GM12878 (cell line): ENCODE measurements at regions not wholly inside any gene's neighbourhood (a gene's known extent, or its start where the extent isn't known, plus 50 kb on each side); places are given as distances from the start of the nearest gene placed in this dataset.

Experiments used
- BACH1 ChIP-seq: fragments of 450-650 bp; IDR thresholded peaks from 2 replicates; pipeline ENCODE4 v1.6.1; 2017; ENCODE audit warnings: mild to moderate bottlenecking, borderline replicate concordance
- CBX3 ChIP-seq: fragments of 200-600 bp; sonication (generic); IDR thresholded peaks from 2 replicates; pipeline ENCODE4 v1.6.1; 2016; ENCODE audit warnings: low read depth, borderline replicate concordance
- CREB1 ChIP-seq: IDR thresholded peaks from 2 replicates; pipeline ENCODE4 v1.6.1; 2012; ENCODE audit warnings: low read depth, mild to moderate bottlenecking, inconsistent platforms
- EZH2 ChIP-seq: IDR thresholded peaks from 2 replicates; pipeline ENCODE4 v1.6.1; 2012; ENCODE audit warnings: low read depth, mild to moderate bottlenecking, control low read depth, inconsistent platforms, low read length, borderline replicate concordance; ENCODE audit not compliant: control insufficient read depth
- FOXM1 ChIP-seq: IDR thresholded peaks from 2 replicates; pipeline ENCODE4 v1.6.1; 2012; ENCODE audit warnings: low read depth, mild to moderate bottlenecking, inconsistent platforms, low read length, moderate library complexity
- HDGF ChIP-seq: fragments of 450-650 bp; IDR thresholded peaks from 2 replicates; pipeline ENCODE4 v1.6.1; 2016; ENCODE audit warnings: antibody characterized with exemption
- RCOR1 ChIP-seq: conservative IDR thresholded peaks from 2 replicates; pipeline ENCODE4 v1.6.1; 2012; ENCODE audit warnings: low read depth, low read length, improper control_type of control experiment
- TF ChIP-seq, protein P1 (sequence below): fragments of 450-650 bp; IDR thresholded peaks from 2 replicates; pipeline ENCODE4 v1.6.1; 2017; ENCODE audit warnings: mild to moderate bottlenecking, moderate library complexity
- TF ChIP-seq, protein P2 (sequence below), 3 experiments: IDR thresholded peaks in 2 of 3; conservative IDR thresholded peaks in 1 of 3; 2 replicates each; pipeline ENCODE4 v1.5.1; 2011; ENCODE audit warnings: low read depth in 3 of 3, low read length in 3 of 3, mild to moderate bottlenecking in 3 of 3, control low read depth in 2 of 3, moderate library complexity in 2 of 3, inconsistent platforms in 1 of 3, mixed read lengths in 1 of 3; ENCODE audit not compliant: control insufficient read depth in 2 of 3, insufficient read depth in 1 of 3; ENCODE audit errors: extremely low read depth in 1 of 3
- TF ChIP-seq, protein P3 (sequence below): IDR thresholded peaks from 2 replicates; pipeline ENCODE4 v1.6.1; 2012; ENCODE audit warnings: low read length, inconsistent platforms
- TF ChIP-seq, protein P4 (sequence below): IDR thresholded peaks from 2 replicates; pipeline ENCODE4 v1.6.1; 2012; ENCODE audit warnings: low read depth, low read length, improper control_type of control experiment
- TF ChIP-seq, protein P5 (sequence below): IDR thresholded peaks from 2 replicates; pipeline ENCODE4 v1.6.1; 2011; ENCODE audit warnings: mild to moderate bottlenecking, low read depth, low read length, moderate library complexity; ENCODE audit not compliant: insufficient replicate concordance

DNA sequence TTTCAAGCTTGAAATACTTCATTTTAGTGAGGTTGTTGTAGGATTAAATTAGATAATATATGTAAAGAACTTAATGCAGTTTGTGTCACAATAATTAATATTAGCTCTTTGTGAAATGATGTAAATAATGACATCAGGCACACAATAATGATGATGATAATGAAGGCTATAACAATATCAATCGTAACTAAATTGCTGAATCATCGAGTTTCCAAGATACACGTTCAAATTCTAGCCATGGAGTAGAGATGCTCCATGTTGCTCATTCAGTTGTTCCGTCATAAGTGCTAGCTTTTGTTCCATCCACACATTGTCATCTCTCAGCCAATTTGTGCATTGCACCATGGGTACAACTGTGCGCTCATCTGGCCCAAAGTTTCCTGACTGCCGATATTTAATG lies 83.1 kb downstream of the CPXCR1 start:
- TF ChIP-seq CBX3: no peak
- no peak for TF ChIP-seq HDGF
- no peak for TF ChIP-seq CREB1
- no peak for TF ChIP-seq BACH1
- TF ChIP-seq, protein P1, sequence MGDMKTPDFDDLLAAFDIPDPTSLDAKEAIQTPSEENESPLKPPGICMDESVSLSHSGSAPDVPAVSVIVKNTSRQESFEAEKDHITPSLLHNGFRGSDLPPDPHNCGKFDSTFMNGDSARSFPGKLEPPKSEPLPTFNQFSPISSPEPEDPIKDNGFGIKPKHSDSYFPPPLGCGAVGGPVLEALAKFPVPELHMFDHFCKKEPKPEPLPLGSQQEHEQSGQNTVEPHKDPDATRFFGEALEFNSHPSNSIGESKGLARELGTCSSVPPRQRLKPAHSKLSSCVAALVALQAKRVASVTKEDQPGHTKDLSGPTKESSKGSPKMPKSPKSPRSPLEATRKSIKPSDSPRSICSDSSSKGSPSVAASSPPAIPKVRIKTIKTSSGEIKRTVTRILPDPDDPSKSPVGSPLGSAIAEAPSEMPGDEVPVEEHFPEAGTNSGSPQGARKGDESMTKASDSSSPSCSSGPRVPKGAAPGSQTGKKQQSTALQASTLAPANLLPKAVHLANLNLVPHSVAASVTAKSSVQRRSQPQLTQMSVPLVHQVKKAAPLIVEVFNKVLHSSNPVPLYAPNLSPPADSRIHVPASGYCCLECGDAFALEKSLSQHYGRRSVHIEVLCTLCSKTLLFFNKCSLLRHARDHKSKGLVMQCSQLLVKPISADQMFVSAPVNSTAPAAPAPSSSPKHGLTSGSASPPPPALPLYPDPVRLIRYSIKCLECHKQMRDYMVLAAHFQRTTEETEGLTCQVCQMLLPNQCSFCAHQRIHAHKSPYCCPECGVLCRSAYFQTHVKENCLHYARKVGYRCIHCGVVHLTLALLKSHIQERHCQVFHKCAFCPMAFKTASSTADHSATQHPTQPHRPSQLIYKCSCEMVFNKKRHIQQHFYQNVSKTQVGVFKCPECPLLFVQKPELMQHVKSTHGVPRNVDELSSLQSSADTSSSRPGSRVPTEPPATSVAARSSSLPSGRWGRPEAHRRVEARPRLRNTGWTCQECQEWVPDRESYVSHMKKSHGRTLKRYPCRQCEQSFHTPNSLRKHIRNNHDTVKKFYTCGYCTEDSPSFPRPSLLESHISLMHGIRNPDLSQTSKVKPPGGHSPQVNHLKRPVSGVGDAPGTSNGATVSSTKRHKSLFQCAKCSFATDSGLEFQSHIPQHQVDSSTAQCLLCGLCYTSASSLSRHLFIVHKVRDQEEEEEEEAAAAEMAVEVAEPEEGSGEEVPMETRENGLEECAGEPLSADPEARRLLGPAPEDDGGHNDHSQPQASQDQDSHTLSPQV: no peak
- TF ChIP-seq EZH2: no peak
- TF ChIP-seq, protein P2, sequence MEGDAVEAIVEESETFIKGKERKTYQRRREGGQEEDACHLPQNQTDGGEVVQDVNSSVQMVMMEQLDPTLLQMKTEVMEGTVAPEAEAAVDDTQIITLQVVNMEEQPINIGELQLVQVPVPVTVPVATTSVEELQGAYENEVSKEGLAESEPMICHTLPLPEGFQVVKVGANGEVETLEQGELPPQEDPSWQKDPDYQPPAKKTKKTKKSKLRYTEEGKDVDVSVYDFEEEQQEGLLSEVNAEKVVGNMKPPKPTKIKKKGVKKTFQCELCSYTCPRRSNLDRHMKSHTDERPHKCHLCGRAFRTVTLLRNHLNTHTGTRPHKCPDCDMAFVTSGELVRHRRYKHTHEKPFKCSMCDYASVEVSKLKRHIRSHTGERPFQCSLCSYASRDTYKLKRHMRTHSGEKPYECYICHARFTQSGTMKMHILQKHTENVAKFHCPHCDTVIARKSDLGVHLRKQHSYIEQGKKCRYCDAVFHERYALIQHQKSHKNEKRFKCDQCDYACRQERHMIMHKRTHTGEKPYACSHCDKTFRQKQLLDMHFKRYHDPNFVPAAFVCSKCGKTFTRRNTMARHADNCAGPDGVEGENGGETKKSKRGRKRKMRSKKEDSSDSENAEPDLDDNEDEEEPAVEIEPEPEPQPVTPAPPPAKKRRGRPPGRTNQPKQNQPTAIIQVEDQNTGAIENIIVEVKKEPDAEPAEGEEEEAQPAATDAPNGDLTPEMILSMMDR (IDR thresholded peaks at IDR 0.05 in 2 of 3, conservative IDR thresholded peaks at IDR 0.05 in 1 of 3; ENCODE audit: control insufficient read depth in 2 of 3, extremely low read depth in 1 of 3, insufficient read depth in 1 of 3, low read depth in 3 of 3, low read length in 3 of 3): no peak
- TF ChIP-seq, protein P3, sequence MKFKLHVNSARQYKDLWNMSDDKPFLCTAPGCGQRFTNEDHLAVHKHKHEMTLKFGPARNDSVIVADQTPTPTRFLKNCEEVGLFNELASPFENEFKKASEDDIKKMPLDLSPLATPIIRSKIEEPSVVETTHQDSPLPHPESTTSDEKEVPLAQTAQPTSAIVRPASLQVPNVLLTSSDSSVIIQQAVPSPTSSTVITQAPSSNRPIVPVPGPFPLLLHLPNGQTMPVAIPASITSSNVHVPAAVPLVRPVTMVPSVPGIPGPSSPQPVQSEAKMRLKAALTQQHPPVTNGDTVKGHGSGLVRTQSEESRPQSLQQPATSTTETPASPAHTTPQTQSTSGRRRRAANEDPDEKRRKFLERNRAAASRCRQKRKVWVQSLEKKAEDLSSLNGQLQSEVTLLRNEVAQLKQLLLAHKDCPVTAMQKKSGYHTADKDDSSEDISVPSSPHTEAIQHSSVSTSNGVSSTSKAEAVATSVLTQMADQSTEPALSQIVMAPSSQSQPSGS: no peak
- TF ChIP-seq RCOR1: no peak
- TF ChIP-seq FOXM1: no peak
- TF ChIP-seq, protein P4, sequence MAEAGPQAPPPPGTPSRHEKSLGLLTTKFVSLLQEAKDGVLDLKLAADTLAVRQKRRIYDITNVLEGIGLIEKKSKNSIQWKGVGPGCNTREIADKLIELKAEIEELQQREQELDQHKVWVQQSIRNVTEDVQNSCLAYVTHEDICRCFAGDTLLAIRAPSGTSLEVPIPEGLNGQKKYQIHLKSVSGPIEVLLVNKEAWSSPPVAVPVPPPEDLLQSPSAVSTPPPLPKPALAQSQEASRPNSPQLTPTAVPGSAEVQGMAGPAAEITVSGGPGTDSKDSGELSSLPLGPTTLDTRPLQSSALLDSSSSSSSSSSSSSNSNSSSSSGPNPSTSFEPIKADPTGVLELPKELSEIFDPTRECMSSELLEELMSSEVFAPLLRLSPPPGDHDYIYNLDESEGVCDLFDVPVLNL: no peak
- TF ChIP-seq, protein P5, sequence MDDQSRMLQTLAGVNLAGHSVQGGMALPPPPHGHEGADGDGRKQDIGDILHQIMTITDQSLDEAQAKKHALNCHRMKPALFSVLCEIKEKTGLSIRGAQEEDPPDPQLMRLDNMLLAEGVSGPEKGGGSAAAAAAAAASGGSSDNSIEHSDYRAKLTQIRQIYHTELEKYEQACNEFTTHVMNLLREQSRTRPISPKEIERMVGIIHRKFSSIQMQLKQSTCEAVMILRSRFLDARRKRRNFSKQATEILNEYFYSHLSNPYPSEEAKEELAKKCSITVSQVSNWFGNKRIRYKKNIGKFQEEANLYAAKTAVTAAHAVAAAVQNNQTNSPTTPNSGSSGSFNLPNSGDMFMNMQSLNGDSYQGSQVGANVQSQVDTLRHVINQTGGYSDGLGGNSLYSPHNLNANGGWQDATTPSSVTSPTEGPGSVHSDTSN: no peak
